ENCODE measurements at regions not wholly inside any gene's neighbourhood (a gene's known extent, or its start where the extent isn't known, plus 50 kb on each side); places are given as distances from the start of the nearest gene placed in this dataset.
"Not testable (repeated sequence)": the region's sequence is repeated elsewhere in the genome, so short reads cannot be mapped to it uniquely, and the experiment has no call there.

GRCh38 chr17:74128456-74129211 is 74.8 kb upstream of the RPL38 start:
- CTCF ChIA-PET: interaction anchor here (0.6 kb wide), 1 partner anchor 130 kb away, joined by 3 read pairs; no protein-coding TSS in a partner anchor
- no peak for TF ChIP-seq L3MBTL2 (conservative IDR thresholded peaks at IDR 0.05)
- TF ChIP-seq, protein P1, sequence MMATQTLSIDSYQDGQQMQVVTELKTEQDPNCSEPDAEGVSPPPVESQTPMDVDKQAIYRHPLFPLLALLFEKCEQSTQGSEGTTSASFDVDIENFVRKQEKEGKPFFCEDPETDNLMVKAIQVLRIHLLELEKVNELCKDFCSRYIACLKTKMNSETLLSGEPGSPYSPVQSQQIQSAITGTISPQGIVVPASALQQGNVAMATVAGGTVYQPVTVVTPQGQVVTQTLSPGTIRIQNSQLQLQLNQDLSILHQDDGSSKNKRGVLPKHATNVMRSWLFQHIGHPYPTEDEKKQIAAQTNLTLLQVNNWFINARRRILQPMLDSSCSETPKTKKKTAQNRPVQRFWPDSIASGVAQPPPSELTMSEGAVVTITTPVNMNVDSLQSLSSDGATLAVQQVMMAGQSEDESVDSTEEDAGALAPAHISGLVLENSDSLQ (IDR thresholded peaks at IDR 0.05): no peak
- TF ChIP-seq FOXA1 (IDR thresholded peaks at IDR 0.05): no peak
- TF ChIP-seq ARNT (IDR thresholded peaks at IDR 0.05): no peak
- TF ChIP-seq LEF1 (IDR thresholded peaks at IDR 0.05; ENCODE audit: borderline replicate concordance): no peak
- no peak for TF ChIP-seq SP1 (IDR thresholded peaks at IDR 0.05)
- no peak for TF ChIP-seq HDGF (IDR thresholded peaks at IDR 0.05; ENCODE audit: borderline replicate concordance)
- no peak for TF ChIP-seq ELF4 (IDR thresholded peaks at IDR 0.05)
- no peak for TF ChIP-seq SUZ12 (IDR thresholded peaks at IDR 0.05)
- no peak for TF ChIP-seq ZNF384 (IDR thresholded peaks at IDR 0.05)
- no peak for TF ChIP-seq TARDBP (IDR thresholded peaks at IDR 0.05)
- no peak for TF ChIP-seq BHLHE40 (IDR thresholded peaks at IDR 0.05; ENCODE audit: borderline replicate concordance)
- TF ChIP-seq NFRKB (IDR thresholded peaks at IDR 0.05): no peak

GRCh38 chr17:74129800-74130199 is 73.7 kb upstream of the RPL38 start:
- CTCF ChIA-PET; DNase-seq (ENCODE audit: extremely low spot score); POLR2A ChIA-PET: not testable (repeated sequence)

More at GRCh38 chr17:74128456-74129211, 74.8 kb upstream of the RPL38 start:
- POLR2A ChIA-PET: no interaction called here
- no peak for DNase-seq (ENCODE audit: extremely low spot score)

DNA sequence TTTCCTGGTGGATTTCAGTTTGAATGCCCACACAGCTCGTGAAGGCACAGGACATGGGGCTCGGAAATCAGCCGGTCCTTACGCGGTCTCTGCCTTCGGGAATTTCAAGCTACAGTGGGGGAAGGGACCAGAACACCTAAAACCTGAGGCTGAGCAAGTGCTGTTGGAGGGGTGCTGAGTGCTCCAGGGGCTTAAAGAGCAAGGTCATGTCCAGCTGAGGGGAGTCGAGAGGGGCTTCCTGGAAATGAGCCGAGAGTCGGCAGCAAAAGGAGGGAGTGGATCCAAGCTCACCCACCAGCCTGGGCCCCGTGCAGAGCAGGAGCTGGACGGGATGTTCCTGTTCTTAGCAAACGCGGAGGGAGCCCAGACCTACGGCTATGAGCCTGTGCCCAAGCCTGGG is 73.2 kb upstream of the RPL38 start:
- ChIA-PET POLR2A (no interaction called here), CTCF (no interaction called here)
- no peak for DNase-seq (ENCODE audit: extremely low spot score)
- TF ChIP-seq CTBP1 (IDR thresholded peaks at IDR 0.05; ENCODE audit: borderline replicate concordance): no peak
- TF ChIP-seq ELF4 (IDR thresholded peaks at IDR 0.05): no peak
- TF ChIP-seq SUZ12 (IDR thresholded peaks at IDR 0.05): no peak
- TF ChIP-seq SP1 (IDR thresholded peaks at IDR 0.05): no peak
- TF ChIP-seq FOXA1 (IDR thresholded peaks at IDR 0.05): no peak
- TF ChIP-seq FOXK2 (IDR thresholded peaks at IDR 0.05): no peak
- TF ChIP-seq LEF1 (IDR thresholded peaks at IDR 0.05; ENCODE audit: borderline replicate concordance): no peak
- no peak for TF ChIP-seq ZNF384 (IDR thresholded peaks at IDR 0.05)
- no peak for TF ChIP-seq FOXM1 (IDR thresholded peaks at IDR 0.05; ENCODE audit: borderline replicate concordance)
- no peak for TF ChIP-seq ARNT (IDR thresholded peaks at IDR 0.05)
- TF ChIP-seq HDGF (IDR thresholded peaks at IDR 0.05; ENCODE audit: borderline replicate concordance): no peak
- no peak for TF ChIP-seq BHLHE40 (IDR thresholded peaks at IDR 0.05; ENCODE audit: borderline replicate concordance)
- no peak for TF ChIP-seq L3MBTL2 (conservative IDR thresholded peaks at IDR 0.05)
- TF ChIP-seq NFRKB (IDR thresholded peaks at IDR 0.05): no peak
- no peak for TF ChIP-seq TARDBP (IDR thresholded peaks at IDR 0.05)
- TF ChIP-seq, protein P1 (IDR thresholded peaks at IDR 0.05): no peak

GRCh38 chr17:74130841-74131240 is 72.6 kb upstream of the RPL38 start:
- POLR2A ChIA-PET: no interaction called here
- TF ChIP-seq ELF4 (IDR thresholded peaks at IDR 0.05): no peak
- no peak for TF ChIP-seq ZNF384 (IDR thresholded peaks at IDR 0.05)
- no peak for TF ChIP-seq ARNT (IDR thresholded peaks at IDR 0.05)
- TF ChIP-seq FOXA1 (IDR thresholded peaks at IDR 0.05): no peak
- no peak for TF ChIP-seq BHLHE40 (IDR thresholded peaks at IDR 0.05; ENCODE audit: borderline replicate concordance)
- TF ChIP-seq HDGF (IDR thresholded peaks at IDR 0.05; ENCODE audit: borderline replicate concordance): no peak
- TF ChIP-seq NFRKB (IDR thresholded peaks at IDR 0.05): no peak
- TF ChIP-seq FOXK2 (IDR thresholded peaks at IDR 0.05): no peak
- TF ChIP-seq, protein P1 (IDR thresholded peaks at IDR 0.05): no peak
- no peak for TF ChIP-seq TARDBP (IDR thresholded peaks at IDR 0.05)
- TF ChIP-seq SUZ12 (IDR thresholded peaks at IDR 0.05): no peak
- no peak for TF ChIP-seq CTBP1 (IDR thresholded peaks at IDR 0.05; ENCODE audit: borderline replicate concordance)
- CTCF ChIA-PET: no interaction called here

DNA sequence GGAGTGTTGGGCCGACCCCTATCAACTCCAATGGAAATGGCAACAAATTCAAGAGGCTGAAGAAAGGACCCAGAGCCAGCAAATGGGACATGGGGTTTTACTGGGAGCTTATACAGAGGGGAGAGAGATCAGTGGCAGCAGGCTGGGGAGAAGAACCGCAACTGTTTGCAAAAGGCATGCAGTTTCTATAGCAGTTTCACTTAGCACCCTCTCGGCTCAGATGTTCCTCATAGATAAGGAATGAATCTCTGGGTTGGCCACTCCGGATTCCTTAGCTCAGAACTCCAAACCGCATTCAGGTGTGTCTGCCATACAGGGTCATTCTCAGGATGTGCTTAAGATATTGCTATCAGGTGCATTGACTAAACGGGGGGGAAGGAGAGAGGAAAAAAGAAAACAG is 71.1 kb upstream of the RPL38 start:
- TF ChIP-seq LEF1 (IDR thresholded peaks at IDR 0.05; ENCODE audit: borderline replicate concordance) (no peak), CTBP1 (IDR thresholded peaks at IDR 0.05; ENCODE audit: borderline replicate concordance) (no peak), FOXK2 (IDR thresholded peaks at IDR 0.05) (no peak), TARDBP (IDR thresholded peaks at IDR 0.05) (no peak), NFRKB (IDR thresholded peaks at IDR 0.05) (no peak), BHLHE40 (IDR thresholded peaks at IDR 0.05; ENCODE audit: borderline replicate concordance) (no peak), FOXA1 (IDR thresholded peaks at IDR 0.05) (no peak), FOXM1 (IDR thresholded peaks at IDR 0.05; ENCODE audit: borderline replicate concordance) (no peak), SP1 (IDR thresholded peaks at IDR 0.05) (no peak), HDGF (IDR thresholded peaks at IDR 0.05; ENCODE audit: borderline replicate concordance) (no peak), ARNT (IDR thresholded peaks at IDR 0.05) (no peak), SUZ12 (IDR thresholded peaks at IDR 0.05) (no peak), ZNF384 (IDR thresholded peaks at IDR 0.05) (no peak), L3MBTL2 (conservative IDR thresholded peaks at IDR 0.05) (no peak), ELF4 (IDR thresholded peaks at IDR 0.05) (no peak)
- TF ChIP-seq, protein P1 (IDR thresholded peaks at IDR 0.05): no peak
- POLR2A ChIA-PET: no interaction called here
- CTCF ChIA-PET: interaction anchor here (0.7 kb wide), 1 partner anchor 31 kb away, joined by 3 read pairs; no protein-coding TSS in a partner anchor
- DNase-seq (ENCODE audit: extremely low spot score): no peak

More at GRCh38 chr17:74130841-74131240, 72.6 kb upstream of the RPL38 start:
- DNase-seq (ENCODE audit: extremely low spot score): no peak

Data from HEK293T (cell line).